Activated CD8-positive, alpha-beta memory T cell treated with anti-CD3 and anti-CD28 coated beads for 24 hours (primary cell): ENCODE measurements at regions not wholly inside any gene's neighbourhood (a gene's known extent, or its start where the extent isn't known, plus 50 kb on each side); places are given as distances from the start of the nearest gene placed in this dataset.

ENCODE experiments used
- DNase-seq: peaks from one replicate; pipeline ENCODE4 v3.0.0-alpha.2; 2020

DNA sequence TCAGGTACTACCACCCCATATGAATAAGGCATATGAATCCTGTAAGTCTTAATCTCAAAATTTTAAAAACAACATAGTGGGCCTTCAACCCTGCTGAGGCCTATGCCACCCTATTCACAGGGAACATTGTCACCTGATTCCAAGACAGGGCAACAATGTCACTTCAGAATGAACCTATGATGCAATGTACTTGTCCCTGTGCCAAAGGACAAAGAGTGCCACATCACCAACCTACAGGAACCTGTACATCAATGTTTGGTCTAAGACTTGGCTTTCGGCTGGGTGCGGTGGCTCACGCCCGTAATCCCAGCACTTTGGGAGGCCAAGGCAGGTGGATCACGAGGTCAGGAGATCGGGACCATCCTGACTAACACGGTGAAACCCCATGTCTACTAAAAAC, 318.5 kb upstream of the JARID2 start:
- no peak for DNase-seq

DNA sequence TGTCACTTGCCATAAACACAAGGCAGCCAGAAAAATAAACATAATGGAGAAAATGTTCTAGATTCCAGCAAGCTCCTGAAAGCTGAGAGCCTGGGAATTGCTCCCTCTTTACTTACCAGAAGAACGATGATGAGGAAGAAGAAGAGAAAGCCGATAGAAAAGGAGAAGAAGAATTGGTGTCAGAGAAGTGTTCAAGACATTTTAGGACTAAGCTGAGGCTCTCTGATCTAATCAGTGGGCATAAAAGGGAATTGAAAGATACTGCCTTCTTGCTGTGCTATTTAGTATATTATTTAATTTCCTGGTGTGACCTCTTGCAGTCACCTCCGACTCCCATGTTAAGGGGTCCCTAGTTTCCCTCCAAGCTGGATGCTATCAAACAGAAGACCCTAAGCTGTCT, 316.6 kb upstream of the JARID2 start:
- DNase-seq: no peak

DNA sequence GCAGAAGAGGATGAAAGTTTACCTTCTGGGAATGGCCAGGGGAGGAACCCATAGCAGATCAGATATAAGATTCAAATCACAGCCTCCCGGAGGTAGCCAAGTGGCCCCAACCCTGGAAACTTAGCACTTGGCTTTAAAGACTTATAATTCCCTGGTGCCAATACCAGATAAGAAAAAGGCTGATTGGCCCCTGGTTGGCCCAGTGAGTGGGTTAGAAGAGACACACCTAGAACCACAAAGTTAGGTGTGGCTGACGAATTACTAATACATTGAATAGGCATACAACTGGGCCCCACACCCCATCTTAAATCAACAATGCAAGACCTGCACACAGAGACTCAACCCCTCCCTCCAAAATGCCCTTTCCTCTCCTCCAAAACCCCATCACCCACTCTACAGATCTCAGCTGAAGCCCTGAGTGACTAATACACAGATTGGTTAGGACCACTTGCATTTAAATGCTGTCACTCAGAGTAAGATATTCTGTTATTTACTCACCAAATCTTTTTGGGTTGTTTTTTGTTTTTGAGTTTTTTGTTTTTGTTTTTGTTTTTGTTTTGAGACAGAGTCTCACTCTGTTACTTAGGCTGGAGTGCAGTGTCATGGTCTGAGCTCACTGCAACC, 315.4 kb upstream of the JARID2 start:
- no peak for DNase-seq

GRCh38 chr6:14932485-14933182, 313.2 kb upstream of the JARID2 start:
- no peak for DNase-seq

GRCh38 chr6:14933183-14933544, 312.7 kb upstream of the JARID2 start:
- DNase-seq: no peak

DNA sequence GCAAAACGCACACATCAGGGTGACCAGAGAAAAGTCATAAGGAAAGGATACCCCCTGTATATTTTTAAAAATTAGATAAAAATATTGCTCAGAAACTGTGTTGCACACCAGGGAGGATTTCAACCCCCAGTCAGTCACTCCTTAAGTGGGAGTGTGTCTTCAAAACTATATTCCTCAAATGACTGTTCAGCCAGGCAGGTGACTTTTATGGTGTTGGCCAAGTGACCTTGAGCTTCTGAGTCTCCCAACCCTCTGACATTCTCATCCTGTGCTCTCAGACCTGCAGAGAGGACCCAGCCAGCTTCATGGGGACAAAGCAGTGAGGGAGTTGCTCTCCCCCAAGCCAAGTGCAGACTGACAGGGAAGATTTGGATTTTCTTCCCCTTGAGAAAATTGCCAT, 311.9 kb upstream of the JARID2 start:
- DNase-seq: no peak

DNA sequence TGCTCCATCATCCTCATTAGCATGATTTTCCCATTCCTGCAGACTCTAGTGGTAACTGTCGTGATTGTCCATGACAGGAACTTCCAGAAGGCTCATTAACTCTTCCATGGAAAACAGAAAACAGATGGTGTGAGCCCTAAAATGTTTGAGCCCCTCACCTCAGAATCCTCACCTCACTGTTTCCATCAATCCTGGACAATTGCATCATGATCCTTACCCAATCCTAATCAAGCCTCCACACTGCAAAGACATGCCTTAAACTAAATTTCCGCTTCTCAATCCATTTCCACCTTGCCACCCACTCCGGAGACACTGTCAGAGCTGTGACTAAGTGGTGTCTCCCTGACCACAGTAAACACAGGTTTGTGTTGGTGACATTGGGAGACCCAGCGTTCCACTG, 311.0 kb upstream of the JARID2 start:
- DNase-seq: no peak

- DNase-seq: no peak
These were observed 309.0 kb upstream of the JARID2 start for GRCh38 chr6:14936861-14937260.

- DNase-seq: no peak
These were observed 302.8 kb upstream of the JARID2 start for GRCh38 chr6:14943116-14943515.

GRCh38 chr6:14944593-14944992, 301.3 kb upstream of the JARID2 start:
- no peak for DNase-seq

DNA sequence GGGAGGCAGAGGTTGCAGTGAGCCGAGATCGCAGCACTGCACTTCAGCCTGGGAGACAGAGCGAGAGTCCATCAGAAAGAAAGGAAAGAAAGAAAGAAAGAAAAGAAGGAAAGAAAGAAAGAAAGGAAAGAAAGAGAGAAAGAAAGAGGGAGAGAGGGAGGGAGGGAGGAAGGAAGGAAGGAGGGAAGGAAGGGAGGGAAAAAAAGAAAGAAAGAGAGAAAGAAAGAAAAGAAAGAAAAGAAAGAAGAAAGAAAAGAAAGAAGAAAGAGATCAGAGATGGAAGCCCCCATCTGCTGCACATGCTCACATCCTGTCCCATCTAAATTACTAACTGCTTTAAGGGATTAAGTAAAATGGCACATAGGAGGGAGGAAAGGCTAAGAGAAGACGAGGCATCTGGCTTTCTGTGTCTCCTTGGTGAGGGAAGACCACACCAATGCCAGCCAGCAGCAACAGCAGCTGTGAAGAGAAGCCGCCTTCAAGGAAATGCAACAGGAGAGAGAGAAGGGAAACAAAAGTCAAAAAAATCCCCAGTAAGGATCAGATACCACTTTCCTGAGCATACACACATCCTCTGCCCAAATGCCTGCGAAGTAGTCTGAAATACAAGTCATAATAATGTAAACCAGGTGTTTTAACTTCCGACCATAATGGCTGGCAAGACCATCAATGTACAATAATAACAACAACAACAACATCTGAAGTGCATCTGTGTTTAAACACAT, 300.2 kb upstream of the JARID2 start:
- no peak for DNase-seq

- DNase-seq: no peak
These were observed 299.1 kb upstream of the JARID2 start for GRCh38 chr6:14946753-14947152.

GRCh38 chr6:14948586-14949245, 297.2 kb upstream of the JARID2 start:
- no peak for DNase-seq

DNA sequence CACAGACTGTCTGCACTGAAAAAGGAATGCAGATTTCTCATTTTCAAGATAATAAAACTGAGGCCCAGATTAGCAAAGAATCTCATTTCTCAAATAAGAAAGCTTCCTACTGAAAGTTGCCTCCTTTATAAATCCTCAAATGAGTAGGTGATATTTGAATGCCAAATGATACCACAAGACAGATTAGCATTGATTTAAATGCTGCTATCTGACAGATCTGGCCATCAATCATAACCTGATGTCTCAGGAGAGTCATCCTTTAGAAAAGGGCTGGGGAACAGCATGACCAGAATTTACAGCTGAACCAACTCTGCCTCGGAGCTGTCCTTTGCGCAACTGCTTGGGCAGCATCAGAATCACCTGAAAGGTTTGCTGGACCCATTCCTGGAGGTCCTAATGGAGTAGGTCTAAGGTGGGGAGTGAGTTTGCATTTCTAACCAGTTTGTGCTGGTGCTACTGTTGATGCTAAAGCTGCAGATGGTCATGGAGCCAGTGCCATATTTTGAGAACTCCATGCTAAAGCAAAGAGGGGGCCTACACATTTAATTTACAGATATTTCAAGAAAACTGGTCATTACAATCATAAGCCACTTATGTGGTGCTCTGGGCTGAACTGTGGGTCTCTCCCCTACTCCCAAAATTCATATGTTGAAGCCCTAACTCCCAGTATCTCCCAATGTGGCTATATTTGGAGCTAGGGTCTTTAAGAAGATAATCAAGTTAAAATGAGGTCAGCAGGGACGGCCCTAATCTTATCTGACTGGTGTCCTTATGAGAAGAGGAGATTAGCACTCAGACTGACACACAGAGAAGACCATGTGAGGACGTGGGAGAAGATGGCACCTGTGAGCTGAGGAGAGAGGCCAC, 295.5 kb upstream of the JARID2 start:
- no peak for DNase-seq

DNA sequence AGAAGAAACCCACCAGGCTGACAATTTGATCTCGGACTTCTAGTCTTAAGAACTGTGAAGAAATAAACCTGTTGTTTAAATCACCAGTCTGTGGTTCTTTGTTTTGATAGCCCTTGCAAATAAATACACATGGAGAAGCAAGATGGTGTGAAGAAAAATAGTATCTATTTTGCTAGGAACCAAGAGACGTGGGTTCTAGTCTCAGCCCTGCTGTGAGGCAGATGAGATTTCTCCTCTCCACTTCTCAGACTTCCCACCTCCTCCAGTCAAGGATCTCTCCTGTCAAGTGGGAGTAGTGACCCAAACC, 294.9 kb upstream of the JARID2 start:
- no peak for DNase-seq

- no peak for DNase-seq
These were observed 294.2 kb upstream of the JARID2 start for GRCh38 chr6:14951704-14952103.

DNA sequence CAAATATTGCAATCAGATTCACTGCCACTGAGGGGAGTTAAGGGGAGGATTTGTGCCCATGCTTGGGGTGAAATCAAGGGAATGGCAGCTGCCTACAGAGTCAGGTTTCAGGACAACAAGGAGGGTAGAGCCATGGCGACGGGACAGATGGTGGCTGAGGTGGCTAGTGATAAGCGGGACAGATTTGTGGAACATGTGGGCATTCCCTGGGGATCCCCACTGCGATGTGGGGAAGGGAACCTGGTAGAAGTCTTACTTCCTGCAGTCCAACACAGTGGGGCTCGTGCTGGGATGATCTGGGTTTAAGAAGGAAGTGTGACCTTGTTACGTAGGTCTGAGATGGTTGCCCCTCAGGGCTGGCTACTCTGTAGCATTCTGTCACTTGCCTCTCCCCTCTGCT, 292.0 kb upstream of the JARID2 start:
- no peak for DNase-seq

DNA sequence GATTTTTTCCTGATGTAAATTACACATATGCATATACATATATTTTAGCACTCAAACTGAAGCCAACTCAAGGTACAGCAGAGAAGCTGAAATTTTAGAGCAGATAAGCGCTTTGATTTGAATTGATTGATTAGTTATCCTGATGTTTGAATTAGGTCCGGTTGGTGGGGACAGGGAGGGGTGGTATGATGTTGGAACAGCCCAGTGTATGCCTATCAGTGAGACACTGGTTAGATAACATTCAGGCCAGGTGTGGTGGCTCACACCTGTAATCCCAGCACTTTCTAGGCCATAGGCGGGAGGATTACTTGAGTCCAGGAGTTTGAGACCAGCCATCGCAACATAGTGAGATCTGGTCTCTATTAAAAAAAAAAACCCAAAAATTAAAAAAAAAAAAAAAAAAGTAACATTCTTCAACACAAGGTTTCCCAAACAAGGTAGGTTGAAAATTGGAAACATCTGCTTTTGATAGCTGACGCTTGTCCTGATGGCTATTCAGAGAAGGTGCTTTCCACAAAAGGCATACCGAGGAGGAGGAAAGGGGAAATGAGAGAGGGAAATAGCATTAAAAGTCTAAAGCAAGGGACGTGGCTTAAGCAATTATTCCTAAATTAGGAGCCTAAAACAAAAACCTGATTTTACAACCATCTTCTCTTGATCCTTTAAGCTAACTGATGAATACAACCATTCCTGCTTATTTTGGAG, 288.4 kb upstream of the JARID2 start:
- no peak for DNase-seq

GRCh38 chr6:14959324-14959885, 286.5 kb upstream of the JARID2 start:
- DNase-seq: no peak

- no peak for DNase-seq
These were observed 281.2 kb upstream of the JARID2 start for GRCh38 chr6:14964556-14965270.

GRCh38 chr6:14965424-14966075, 280.3 kb upstream of the JARID2 start:
- no peak for DNase-seq
